Astrocyte of the spinal cord (primary cell): ENCODE measurements at regions not wholly inside any gene's neighbourhood (a gene's known extent, or its start where the extent isn't known, plus 50 kb on each side); places are given as distances from the start of the nearest gene placed in this dataset.
"Not testable (repeated sequence)": the region's sequence is repeated elsewhere in the genome, so short reads cannot be mapped to it uniquely, and the experiment has no call there.

Experiments
- DNase-seq: peaks from one replicate; pipeline ENCODE4 v3.0.0; 2011; ENCODE audit warnings: low read depth, low spot score
- H3K4me3 ChIP-seq: 2 replicates; pipeline ENCODE4 v1.5.1; 2011; ENCODE audit warnings: low read depth, mild to moderate bottlenecking, low read length, moderate library complexity
- in situ Hi-C: cut with HindIII; loops from 2 replicates; pipeline ENCODE4 v1.10.0; 2017; ENCODE audit warnings: low sequenced_read_pairs
- TF ChIP-seq, protein P1 (sequence below): IDR thresholded peaks from 2 replicates; pipeline ENCODE4 v1.5.1; 2012; ENCODE audit warnings: low read depth, mild to moderate bottlenecking, low read length, inconsistent platforms

DNA sequence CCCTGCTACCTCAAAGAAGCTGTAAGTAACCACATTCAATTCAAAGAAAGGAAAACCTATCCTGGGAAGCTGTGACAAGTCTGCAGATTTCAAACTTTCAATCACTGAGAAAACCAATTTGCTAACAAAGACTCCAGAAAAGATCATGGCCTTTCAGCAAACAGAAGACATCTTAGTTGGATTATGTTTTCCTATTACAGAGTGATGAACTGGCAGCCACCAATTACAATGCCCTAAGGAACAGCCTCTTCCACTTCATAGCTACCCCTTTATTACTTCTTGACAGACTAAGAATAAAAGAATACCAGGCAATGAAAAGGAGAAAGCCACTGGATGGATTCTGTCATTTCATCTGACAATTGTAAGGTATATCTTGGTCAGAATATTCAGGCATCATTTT is 128.2 kb upstream of the RASEF start:
- TF ChIP-seq, protein P1, sequence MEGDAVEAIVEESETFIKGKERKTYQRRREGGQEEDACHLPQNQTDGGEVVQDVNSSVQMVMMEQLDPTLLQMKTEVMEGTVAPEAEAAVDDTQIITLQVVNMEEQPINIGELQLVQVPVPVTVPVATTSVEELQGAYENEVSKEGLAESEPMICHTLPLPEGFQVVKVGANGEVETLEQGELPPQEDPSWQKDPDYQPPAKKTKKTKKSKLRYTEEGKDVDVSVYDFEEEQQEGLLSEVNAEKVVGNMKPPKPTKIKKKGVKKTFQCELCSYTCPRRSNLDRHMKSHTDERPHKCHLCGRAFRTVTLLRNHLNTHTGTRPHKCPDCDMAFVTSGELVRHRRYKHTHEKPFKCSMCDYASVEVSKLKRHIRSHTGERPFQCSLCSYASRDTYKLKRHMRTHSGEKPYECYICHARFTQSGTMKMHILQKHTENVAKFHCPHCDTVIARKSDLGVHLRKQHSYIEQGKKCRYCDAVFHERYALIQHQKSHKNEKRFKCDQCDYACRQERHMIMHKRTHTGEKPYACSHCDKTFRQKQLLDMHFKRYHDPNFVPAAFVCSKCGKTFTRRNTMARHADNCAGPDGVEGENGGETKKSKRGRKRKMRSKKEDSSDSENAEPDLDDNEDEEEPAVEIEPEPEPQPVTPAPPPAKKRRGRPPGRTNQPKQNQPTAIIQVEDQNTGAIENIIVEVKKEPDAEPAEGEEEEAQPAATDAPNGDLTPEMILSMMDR = no peak
- no peak for DNase-seq
- in situ Hi-C loops = no loop called here
- no peak overlapping the region for H3K4me3 ChIP-seq

DNA sequence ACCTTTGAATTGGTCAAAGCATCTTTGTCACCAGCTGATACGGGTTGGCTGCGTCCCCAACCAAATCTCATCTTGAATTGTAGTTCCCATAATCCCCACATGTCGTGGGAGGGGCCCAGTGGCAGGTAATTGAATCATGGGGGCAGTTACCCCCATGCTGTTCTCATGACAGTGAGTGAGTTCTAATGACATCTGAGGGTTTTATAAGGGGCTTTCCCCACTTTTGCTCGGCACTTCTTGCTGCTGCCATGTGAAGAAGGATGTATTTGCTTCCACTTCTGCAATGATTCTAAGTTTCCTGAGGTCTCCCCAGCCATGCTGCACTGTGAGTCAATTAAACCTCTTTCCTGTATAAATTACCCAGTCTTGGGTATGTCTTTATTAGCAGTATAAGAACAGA is 126.1 kb upstream of the RASEF start:
- DNase-seq, in situ Hi-C loops, H3K4me3 ChIP-seq: not testable (repeated sequence)

DNA sequence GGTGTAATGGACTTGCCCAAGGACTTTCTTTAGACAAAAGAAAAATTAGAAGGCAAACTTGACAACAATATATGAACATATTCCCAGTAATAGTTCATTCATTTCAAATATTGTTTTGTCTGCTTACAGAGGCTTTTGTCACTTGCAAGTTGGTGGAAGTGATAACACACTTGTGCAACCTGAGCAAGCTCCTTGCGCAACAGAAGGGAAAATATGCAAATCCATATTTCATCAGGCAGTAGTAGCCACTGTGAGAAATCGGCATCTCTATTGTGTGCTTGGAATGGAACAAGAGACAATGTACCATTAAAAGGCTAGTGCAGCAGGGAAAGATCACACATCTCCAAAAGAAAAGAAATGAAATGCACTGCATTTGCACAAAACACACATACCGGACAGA is 125.3 kb upstream of the RASEF start:
- in situ Hi-C loops = no loop called here
- DNase-seq = no peak
- TF ChIP-seq, protein P1 = no peak
- no peak overlapping the region for H3K4me3 ChIP-seq

DNA sequence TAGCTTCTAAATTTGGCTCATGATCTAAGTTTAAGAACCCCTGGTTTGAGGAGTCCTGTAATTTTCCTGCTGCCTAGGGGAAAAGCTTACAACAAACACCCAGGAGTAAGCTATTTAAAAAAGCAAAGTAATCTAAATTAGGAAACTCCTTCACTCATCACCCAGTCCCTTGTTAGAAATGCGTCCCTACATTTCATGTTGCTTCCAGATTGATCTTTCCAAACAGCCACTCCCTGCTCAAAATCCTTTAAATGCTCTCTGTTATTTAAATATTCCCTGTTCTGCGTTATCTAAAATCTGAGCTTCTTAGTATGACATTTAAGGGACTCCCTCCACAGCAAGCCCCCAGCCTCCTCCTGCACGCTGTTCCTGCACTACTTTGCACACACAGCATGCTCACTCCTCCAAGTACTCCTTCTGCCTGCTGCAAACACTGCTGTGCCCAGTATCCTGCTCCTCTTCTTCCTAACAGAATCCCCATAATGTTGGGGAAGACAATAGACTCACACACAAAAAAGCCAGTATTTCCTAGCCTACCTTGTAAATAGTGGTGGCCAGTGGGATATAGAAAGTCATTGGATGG is 123.3 kb upstream of the RASEF start:
- TF ChIP-seq, protein P1 = no peak
- no peak overlapping the region for H3K4me3 ChIP-seq
- in situ Hi-C loops = no loop called here
- DNase-seq = no peak

DNA sequence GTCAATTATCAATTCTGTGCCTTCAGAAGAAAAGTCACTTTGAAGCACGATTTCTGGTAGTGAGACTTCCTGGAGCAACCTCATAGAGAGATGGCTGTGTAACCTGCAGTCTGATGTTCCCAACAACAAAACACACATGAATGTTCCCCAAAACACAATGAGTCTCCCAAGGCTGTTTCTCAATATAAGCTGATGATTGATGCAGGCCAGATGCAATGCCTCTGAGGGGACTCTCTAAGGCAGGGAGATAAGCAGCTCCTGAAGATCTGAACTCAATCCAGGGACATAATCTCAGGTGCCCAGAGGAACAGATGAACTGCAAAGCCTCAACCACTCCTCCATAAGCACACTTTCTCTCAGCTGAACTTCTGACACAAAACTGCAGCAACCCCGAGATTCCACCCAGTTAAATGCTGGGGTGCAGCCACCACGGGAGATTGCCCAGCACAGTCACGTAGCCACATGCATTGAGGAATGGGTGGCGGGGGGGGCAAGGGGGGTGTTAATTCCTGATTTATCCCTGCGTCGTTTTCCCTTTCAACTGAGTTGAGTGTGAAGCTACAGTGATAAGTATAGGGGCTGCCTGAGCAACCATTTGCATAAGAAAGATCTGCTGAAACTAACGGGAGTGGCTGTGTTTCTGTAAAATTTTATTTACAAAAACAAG is 122.7 kb upstream of the RASEF start:
- TF ChIP-seq, protein P1 = no peak
- in situ Hi-C loops = no loop called here

DNA sequence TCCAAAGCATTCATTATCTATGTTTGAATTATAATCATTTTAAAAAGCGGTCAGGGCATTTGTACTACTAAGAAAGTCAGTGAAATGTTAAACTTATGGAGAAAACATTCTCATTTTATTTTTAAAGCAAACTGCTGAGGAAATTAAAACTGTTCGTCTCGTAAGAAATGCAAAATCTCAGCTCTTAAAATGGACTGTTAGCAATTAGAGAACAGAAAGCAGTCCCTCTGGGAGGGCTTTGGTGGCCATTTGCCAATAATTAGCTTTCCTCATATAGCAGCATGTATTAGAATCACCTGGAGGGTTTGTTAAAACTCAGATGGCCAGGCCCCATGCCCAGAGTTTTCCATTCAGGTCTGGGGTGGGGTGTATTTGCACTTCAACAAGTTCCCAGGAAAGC is 120.7 kb upstream of the RASEF start:
- in situ Hi-C loops = no loop called here
- H3K4me3 ChIP-seq = no peak overlapping the region
- no peak for DNase-seq
- TF ChIP-seq, protein P1 = no peak

More for the DNA sequence above, 122.7 kb upstream of the RASEF start:
- no peak overlapping the region for H3K4me3 ChIP-seq
- no peak for DNase-seq

DNA sequence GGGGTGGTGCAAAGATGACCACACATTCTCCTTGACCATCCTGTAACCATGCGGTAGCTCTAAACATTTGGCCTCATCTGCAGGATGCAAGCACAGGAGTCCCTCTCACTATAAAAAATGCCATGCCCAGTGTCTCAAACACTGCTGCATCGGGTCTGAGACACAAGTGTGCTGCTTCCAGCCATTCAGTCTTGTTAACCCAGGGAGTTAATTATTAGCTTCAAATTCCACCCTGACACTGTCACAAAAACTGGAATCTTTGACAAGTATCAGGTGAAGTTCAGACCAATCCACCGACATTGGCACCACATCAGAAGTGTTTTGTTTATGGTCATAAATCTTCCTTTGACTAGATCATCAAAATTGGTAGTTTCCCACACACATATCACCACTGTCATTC is 119.1 kb upstream of the RASEF start:
- in situ Hi-C loops = no loop called here
- H3K4me3 ChIP-seq = no peak overlapping the region
- DNase-seq = no peak
- TF ChIP-seq, protein P1 = no peak
